Memory B cell (primary cell): ENCODE measurements at regions not wholly inside any gene's neighbourhood (a gene's known extent, or its start where the extent isn't known, plus 50 kb on each side); places are given as distances from the start of the nearest gene placed in this dataset.

Experiments
- ATAC-seq: fragments of 150-1000 bp; cut with Tn5 transposase; 2 replicates; pipeline ENCODE4 v1.10.0; 2021; ENCODE audit warnings: low read depth, mild to moderate bottlenecking, moderate library complexity
- DNase-seq, 2 donors: peaks; one replicate each; pipeline ENCODE4 v3.0.0; 2022; ENCODE audit warnings: low spot score in 2 of 2
- H3K27ac Mint-ChIP-seq: one replicate; pipeline ENCODE4 v1.8.0; 2022; ENCODE audit warnings: mild to moderate bottlenecking, moderate library complexity, mixed read lengths
- H3K27me3 Mint-ChIP-seq: one replicate; pipeline ENCODE4 v1.8.0; 2022; ENCODE audit warnings: mixed read lengths
- H3K36me3 Mint-ChIP-seq: one replicate; pipeline ENCODE4 v1.8.0; 2022; ENCODE audit warnings: mild to moderate bottlenecking, mixed read lengths
- H3K4me1 Mint-ChIP-seq: one replicate; pipeline ENCODE4 v1.8.0; 2022; ENCODE audit warnings: mixed read lengths
- H3K4me3 Mint-ChIP-seq: one replicate; pipeline ENCODE4 v1.8.0; 2022; ENCODE audit warnings: mild to moderate bottlenecking, moderate library complexity, mixed read lengths
- H3K9me3 Mint-ChIP-seq: one replicate; pipeline ENCODE4 v1.8.0; 2022; ENCODE audit warnings: mixed read lengths

DNA sequence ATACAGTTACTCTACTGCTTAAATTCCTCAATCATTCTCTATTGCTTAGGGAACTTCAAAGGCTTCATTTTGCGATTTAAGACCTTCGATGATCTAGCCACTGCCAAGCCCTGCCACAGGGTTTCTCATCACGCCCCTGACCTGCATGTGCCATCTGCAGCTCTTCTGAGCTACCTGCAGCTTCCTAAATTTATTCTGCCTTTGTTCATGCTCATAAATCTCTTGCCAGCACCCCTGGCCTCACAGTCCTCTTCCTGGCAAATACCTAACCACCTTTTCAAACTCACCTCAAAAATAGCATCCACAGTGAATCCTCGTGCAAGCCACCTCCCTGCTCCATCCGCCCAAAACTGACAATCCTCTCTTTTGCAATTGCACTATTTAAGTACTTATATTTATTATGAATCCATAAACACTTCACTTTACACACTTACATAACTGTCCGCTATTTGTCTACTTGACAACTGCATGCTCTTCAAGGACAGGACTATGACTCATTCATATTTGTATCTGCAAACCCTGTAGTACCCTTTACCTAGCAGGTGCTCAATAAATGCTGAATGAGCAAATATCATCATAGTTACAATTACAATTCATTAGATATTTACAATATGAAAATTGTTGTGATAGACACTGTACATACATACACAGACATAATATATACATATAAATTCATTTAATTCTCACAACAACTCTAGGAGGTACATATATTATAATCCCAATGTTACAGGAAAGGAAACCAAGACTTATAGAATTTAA, 280.0 kb upstream of the RASGEF1B start:
- DNase-seq (no peak), ATAC-seq (no peak)
- Mint-ChIP-seq H3K27ac (no peak overlapping the region), H3K4me1 (peaks cover 10% of the 10 kb centered on the region), H3K36me3 (no peaks in the 10 kb centered on the region), H3K4me3 (no peak overlapping the region), H3K9me3 (peaks cover 2% of the 10 kb centered on the region), H3K27me3 (no peaks in the 10 kb centered on the region)

DNA sequence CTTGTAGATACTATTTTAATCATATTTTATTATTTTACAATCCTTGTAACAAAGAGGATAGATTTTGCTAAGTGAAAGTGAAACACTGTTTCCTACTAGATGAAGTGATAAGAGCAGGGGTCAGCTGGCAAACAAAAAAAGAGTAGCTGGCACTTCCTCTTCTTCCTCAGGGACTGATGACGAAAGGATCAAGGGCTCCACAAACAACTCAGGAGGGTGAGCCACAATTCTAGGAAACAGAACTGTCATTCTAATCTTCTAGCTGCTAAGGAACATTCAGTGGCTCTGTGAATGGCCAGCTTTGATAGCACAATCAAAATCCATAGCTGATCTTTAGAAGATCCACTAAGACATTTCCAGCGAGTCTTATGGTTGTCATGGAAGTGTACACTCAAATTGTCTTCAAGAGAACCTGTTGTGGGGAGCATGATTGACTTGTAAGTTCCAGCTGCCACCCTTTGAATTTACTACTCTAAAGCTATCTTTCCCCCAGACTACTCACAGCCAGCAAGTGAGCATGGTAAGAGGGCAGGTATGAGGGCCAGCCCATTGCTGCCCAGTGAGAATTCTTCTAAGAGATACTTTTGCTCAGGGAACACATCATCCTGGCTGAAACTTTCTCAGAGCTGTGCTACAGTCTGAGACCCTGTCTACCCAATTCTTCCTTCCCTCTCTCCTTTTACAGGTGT, 275.7 kb upstream of the RASGEF1B start:
- H3K36me3 Mint-ChIP-seq: no peaks in the 10 kb centered on the region
- H3K27me3 Mint-ChIP-seq: no peaks in the 10 kb centered on the region
- no peak overlapping the region for H3K4me3 Mint-ChIP-seq
- H3K9me3 Mint-ChIP-seq: peaks cover 2% of the 10 kb centered on the region
- peaks cover 5% of the 10 kb centered on the region for H3K4me1 Mint-ChIP-seq
- ATAC-seq: peak; percentile 69
- no peak for DNase-seq
- no peak overlapping the region for H3K27ac Mint-ChIP-seq

DNA sequence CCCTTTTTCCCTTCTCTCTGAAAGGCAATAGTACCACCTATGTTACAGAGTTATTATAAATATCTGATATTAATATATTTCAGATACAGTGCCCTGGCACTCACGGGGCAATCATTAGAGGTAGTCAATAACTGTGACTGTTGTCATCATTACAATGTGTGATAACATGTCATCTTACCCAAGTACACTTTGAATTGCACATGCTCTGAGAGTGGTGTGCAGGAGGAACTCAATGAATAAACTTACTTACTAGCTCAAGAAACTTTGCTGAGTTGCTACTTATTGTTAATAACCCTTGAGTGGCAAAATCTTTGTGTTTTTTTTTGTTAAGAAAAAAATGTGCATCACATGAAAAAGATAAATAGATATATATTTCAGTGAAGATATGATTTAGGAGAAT, 275.1 kb upstream of the RASGEF1B start:
- ATAC-seq (no peak), DNase-seq (no peak)
- peaks cover 2% of the 10 kb centered on the region for H3K9me3 Mint-ChIP-seq
- H3K36me3 Mint-ChIP-seq: no peaks in the 10 kb centered on the region
- H3K27ac Mint-ChIP-seq: no peak overlapping the region
- no peak overlapping the region for H3K4me3 Mint-ChIP-seq
- H3K4me1 Mint-ChIP-seq: peaks cover 5% of the 10 kb centered on the region
- no peaks in the 10 kb centered on the region for H3K27me3 Mint-ChIP-seq

DNA sequence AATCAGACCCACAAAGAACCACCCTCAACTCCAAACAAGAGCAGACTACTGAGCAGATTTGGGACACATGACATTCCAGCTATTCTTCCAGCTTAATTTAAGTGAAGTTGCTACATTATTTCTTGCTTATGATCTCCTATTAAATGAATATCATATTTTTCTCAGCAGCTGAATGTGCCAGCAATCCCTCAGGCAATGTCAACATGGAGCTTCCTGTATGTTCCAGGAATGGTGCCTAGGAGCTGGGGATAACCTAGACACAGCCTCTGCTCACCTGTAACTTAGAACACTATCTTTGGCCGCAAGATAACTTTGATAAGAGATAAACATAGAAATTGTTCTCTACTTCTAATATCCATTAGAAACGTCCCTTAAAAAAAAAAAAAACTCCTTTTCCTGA, 274.4 kb upstream of the RASGEF1B start:
- H3K9me3 Mint-ChIP-seq: peaks cover 2% of the 10 kb centered on the region
- no peak overlapping the region for H3K27ac Mint-ChIP-seq
- peaks cover 5% of the 10 kb centered on the region for H3K4me1 Mint-ChIP-seq
- DNase-seq (no peak), ATAC-seq (no peak)
- H3K36me3 Mint-ChIP-seq: no peaks in the 10 kb centered on the region
- no peak overlapping the region for H3K4me3 Mint-ChIP-seq
- H3K27me3 Mint-ChIP-seq: no peaks in the 10 kb centered on the region

DNA sequence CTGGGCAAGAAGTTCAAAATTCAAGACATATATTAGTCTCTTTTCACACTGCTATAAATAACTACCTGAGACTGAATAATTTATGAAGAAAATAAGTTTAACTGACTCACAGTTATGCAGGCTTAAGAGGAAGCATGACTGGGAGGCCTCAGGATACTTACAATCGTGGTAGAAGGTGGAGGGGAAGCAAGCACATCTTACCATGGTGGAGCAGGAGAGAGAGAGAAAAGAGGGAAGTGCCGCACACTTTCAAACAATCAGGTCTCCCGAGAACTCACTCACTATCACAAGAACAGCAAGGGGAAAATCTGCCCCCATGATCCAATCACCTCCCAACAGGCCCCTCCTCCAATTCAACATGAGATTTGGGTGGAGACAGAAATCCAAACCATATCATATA, 273.3 kb upstream of the RASGEF1B start:
- peaks cover 7% of the 10 kb centered on the region for H3K4me1 Mint-ChIP-seq
- no peak overlapping the region for H3K4me3 Mint-ChIP-seq
- H3K9me3 Mint-ChIP-seq: peaks cover 2% of the 10 kb centered on the region
- H3K36me3 Mint-ChIP-seq: no peaks in the 10 kb centered on the region
- ATAC-seq (no peak), DNase-seq (no peak)
- no peak overlapping the region for H3K27ac Mint-ChIP-seq
- H3K27me3 Mint-ChIP-seq: no peaks in the 10 kb centered on the region

DNA sequence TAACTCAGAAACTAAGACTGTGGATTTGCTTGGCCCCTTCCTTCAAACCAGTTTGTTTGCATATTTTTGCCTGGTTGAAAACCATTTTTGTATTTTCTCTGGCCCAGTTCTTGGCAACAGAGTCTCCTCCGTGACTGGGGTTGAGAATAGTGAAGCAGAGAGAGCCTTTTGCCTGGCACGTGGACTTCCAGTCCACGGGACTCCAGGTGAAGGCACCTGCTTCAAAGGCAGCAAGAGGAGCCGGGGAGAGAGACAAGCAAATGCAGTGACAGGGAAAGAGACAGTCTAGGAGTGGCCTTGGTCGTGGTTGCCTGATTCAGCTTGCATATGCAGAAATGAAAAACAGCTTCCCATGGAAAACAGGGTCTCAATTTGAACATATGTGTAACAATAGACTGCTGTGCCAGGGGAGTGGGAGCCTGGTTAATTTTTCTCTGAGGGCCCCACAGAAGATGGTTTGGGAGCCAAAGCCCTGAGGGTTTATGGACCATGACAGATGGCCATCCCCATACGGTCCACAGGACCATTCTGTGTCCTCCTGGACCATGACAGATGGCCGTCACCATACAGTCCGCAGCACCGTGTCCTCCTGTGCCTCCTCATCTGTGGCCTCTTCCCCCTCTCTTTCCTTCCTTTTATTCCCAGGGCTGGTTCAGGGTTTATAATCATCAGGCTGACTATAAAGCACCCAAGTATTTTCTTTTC, 272.2 kb upstream of the RASGEF1B start:
- peaks cover 2% of the 10 kb centered on the region for H3K9me3 Mint-ChIP-seq
- no peak overlapping the region for H3K27ac Mint-ChIP-seq
- H3K27me3 Mint-ChIP-seq: no peaks in the 10 kb centered on the region
- ATAC-seq (no peak), DNase-seq (no peak)
- H3K4me3 Mint-ChIP-seq: no peak overlapping the region
- no peaks in the 10 kb centered on the region for H3K36me3 Mint-ChIP-seq
- H3K4me1 Mint-ChIP-seq: peaks cover 9% of the 10 kb centered on the region

DNA sequence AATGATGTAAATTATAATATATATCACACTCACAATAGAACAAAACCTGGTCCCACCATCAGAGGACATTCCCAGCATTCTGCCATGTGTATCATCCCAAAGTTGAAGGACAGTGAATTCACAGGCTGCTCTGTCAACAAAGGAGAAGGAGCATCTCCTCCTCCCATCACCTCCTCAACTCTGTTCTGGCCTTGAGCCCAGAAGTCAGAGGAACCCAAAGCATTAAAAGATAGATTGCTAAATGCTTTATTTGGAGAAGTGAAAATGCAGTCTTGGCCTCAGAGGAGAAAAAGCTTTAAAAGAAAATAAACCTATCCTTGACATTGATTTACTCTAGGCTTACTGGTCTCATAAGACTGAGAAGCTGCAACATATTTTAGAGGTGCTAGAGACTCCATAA, 268.8 kb upstream of the RASGEF1B start:
- DNase-seq: no peak
- no peak overlapping the region for H3K4me3 Mint-ChIP-seq
- no peaks in the 10 kb centered on the region for H3K36me3 Mint-ChIP-seq
- peaks cover 7% of the 10 kb centered on the region for H3K4me1 Mint-ChIP-seq
- H3K27me3 Mint-ChIP-seq: no peaks in the 10 kb centered on the region
- H3K27ac Mint-ChIP-seq: no peak overlapping the region
- peak; percentile 43 for ATAC-seq
- H3K9me3 Mint-ChIP-seq: no peaks in the 10 kb centered on the region

DNA sequence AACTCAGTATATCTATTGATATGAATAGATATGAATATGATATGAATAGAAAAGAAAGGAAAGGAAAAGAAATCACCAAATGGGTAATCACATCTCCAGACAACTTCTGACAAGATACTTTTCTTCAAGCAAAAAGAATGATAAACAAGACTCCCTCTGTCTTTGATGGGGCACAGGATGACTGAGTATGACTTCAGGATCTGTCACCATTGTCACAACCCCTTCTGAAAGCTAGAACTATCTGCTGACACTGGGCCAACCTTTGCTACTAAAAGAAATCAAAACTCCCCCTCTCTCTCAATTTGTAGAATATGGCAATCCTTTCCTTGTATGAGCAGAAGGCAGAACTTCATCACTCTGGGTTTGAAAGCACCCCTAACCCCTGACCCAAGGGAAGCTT, 267.2 kb upstream of the RASGEF1B start:
- Mint-ChIP-seq H3K27me3 (no peaks in the 10 kb centered on the region), H3K4me1 (peaks cover 4% of the 10 kb centered on the region), H3K36me3 (no peaks in the 10 kb centered on the region), H3K27ac (no peak overlapping the region), H3K9me3 (no peaks in the 10 kb centered on the region), H3K4me3 (no peak overlapping the region)
- DNase-seq (no peak), ATAC-seq (no peak)

DNA sequence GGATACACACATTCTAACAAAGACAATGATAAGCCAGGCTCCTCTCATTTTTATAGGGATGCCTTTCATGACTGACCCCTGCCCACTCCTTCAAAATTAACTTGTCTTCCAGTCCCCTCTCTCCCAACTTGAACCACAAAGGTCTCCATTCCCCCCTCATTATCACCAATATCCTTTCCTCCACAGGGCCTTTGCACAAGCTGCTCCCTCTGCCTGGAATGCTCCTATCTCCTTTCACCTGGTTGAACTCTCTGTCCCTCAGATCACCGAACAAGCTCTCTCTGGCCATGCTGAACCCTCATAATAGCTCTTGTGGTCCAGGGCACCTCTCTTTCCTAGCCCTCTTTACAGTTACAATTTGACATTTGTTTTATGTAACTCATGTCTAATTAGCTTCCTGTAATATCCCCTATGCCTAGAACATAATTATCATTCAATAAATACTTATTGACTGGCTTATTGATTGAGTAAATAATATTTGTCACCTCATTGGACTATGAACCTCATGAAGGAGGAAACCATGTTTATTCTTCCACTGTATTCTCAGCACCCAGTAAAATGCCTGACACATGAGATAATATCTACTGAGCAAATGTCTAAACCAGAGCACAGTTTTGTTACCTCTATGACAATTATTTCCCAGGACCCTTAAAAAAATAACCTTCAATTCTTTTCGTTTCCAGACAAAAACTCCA, 266.3 kb upstream of the RASGEF1B start:
- DNase-seq (no peak), ATAC-seq (no peak)
- no peak overlapping the region for H3K4me3 Mint-ChIP-seq
- no peaks in the 10 kb centered on the region for H3K9me3 Mint-ChIP-seq
- no peaks in the 10 kb centered on the region for H3K27me3 Mint-ChIP-seq
- peaks cover 4% of the 10 kb centered on the region for H3K4me1 Mint-ChIP-seq
- H3K27ac Mint-ChIP-seq: no peak overlapping the region
- H3K36me3 Mint-ChIP-seq: no peaks in the 10 kb centered on the region

DNA sequence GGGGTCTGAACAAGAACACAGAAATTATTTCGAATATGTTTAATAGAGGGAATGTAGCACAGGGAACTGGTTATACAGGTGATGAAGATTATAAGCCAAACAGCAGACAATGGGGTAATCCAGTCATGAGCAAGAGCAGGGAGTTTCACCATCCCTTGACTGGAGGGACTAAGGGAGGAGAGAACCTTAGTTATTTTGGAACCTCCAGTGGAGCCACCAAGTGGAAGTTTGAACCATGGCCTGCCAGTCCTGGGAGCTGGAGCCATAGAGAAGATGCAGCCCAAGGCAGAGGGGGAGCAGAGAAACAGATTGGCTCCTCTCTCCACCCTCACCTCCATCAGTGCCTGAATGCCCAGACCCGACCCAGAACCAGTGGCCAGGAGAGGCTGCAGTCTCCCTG, 264.6 kb upstream of the RASGEF1B start:
- Mint-ChIP-seq H3K36me3 (no peaks in the 10 kb centered on the region), H3K4me1 (peaks cover 4% of the 10 kb centered on the region), H3K9me3 (no peaks in the 10 kb centered on the region), H3K27me3 (no peaks in the 10 kb centered on the region), H3K27ac (no peak overlapping the region), H3K4me3 (no peak overlapping the region)
- ATAC-seq: no peak
- no peak for DNase-seq

DNA sequence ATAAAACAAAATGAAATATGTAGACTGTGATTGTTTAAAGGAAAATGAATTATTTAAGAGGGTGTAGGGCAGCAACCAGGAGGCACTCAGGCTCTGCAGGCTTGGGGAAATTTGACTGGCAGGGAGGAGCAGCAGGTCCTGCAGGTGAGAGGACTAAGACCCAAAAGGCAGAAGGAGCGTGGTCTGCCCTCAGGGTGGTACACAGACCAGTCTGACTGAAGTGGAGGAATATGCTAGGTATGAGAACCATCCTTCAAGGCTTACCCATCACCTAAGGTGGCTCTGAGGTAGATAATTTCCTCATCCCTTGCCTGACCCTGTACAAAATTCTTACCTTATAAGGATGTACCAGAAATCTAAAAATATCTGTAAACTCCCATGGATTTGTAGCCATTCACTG, 261.3 kb upstream of the RASGEF1B start:
- H3K4me1 Mint-ChIP-seq: no peaks in the 10 kb centered on the region
- no peak overlapping the region for H3K4me3 Mint-ChIP-seq
- DNase-seq: no peak
- ATAC-seq: no peak
- H3K9me3 Mint-ChIP-seq: no peaks in the 10 kb centered on the region
- no peaks in the 10 kb centered on the region for H3K27me3 Mint-ChIP-seq
- no peaks in the 10 kb centered on the region for H3K36me3 Mint-ChIP-seq
- H3K27ac Mint-ChIP-seq: no peak overlapping the region

DNA sequence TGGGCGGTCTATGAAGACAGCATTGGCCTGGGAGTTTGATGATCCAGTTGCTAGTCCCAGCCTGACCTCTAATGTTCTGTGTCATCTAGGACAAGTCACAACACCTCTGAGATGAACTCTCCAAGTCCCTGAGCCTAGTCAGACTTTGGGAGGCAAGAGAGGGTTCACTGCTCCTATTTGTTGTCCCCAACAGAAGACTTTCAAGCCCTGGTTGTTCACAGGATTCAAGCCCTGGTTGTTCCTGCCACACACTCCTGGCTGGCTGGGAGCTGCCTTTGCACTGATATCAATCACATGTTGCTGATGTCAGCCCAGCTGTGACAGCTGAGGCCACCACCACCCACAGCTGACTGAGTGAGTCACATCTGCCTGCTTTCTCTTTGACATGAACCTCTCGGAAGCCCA, 253.2 kb upstream of the RASGEF1B start:
- DNase-seq: peak in 1 of 2 donors; percentile 22
- Mint-ChIP-seq H3K27ac (no peak overlapping the region), H3K36me3 (no peaks in the 10 kb centered on the region), H3K27me3 (no peaks in the 10 kb centered on the region), H3K4me1 (peaks cover 6% of the 10 kb centered on the region), H3K4me3 (no peak overlapping the region), H3K9me3 (peaks cover 2% of the 10 kb centered on the region)
- peak; percentile 94 for ATAC-seq

DNA sequence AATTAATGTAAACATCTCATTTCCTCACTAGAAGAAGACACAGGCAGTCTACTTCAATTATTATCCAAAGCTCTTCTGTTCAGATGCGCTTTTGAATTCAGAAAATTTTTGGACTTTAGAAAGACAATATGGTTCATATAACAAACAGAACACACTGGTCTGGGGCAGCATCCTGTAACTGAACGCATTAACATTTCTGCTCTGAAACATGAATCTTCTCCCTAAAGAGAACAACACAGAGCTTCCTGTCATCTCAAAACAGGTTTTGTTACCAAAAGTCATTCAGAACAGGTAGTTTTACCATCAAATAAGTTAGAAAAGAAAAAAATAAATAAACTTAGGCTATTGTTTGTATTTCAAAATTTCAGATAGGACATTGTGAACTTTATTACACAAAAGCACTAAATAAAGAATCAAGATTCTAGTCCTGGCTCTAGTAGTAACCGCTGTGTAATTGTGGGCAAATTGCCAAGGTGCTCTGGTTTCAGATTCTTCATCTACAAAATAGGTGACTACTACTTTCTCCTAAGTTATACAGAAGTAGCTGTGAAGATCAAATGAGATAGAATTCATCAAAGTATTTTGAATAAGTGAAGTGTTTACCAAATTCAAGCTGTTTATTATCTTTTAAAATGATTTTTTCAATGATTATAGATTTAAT, 252.3 kb upstream of the RASGEF1B start:
- DNase-seq: peak in 1 of 2 donors; percentile 13
- Mint-ChIP-seq H3K4me3 (no peak overlapping the region), H3K27me3 (no peaks in the 10 kb centered on the region), H3K36me3 (no peaks in the 10 kb centered on the region), H3K9me3 (peaks cover 2% of the 10 kb centered on the region), H3K27ac (no peak overlapping the region), H3K4me1 (peaks cover 6% of the 10 kb centered on the region)
- peak; percentile 46 for ATAC-seq
